Esophagus muscularis mucosa (tissue), 4 donors: ENCODE measurements at regions not wholly inside any gene's neighbourhood (a gene's known extent, or its start where the extent isn't known, plus 50 kb on each side); places are given as distances from the start of the nearest gene placed in this dataset.

Experiments
- DNase-seq: peaks from one replicate; pipeline ENCODE4 v3.0.0-alpha.2; 2017; ENCODE audit errors: extremely low spot score
- H3K27ac ChIP-seq, 4 donors: fragments of 200-600 bp; sonication (generic); replicated peaks in 1 of 4; 1 replicate in 3 of 4; 2 replicates in 1 of 4; pipeline ENCODE4 v1.5.1; 2016 to 2019; ENCODE audit warnings: mild to moderate bottlenecking in 1 of 4
- H3K27me3 ChIP-seq, 4 donors: fragments of 200-600 bp; sonication (generic); one replicate each; pipeline versions ENCODE4 v1.5.1 to v1.6.0; 2016 to 2019
- H3K36me3 ChIP-seq, 4 donors: fragments of 200-600 bp; sonication (generic); one replicate each; pipeline ENCODE4 v1.5.1; 2016 to 2019
- H3K4me1 ChIP-seq, 4 donors: fragments of 200-600 bp; sonication (generic); one replicate each; pipeline ENCODE4 v1.5.1; 2016 to 2019
- H3K4me3 ChIP-seq, 4 donors: fragments of 200-600 bp; sonication (generic); 1 replicate in 2 of 4; 2 replicates in 2 of 4; pipeline ENCODE4 v1.5.1; 2016 to 2019; ENCODE audit warnings: mild to moderate bottlenecking in 4 of 4, moderate library complexity in 1 of 4
- H3K9me3 ChIP-seq, 4 donors: fragments of 200-600 bp; sonication (generic); 1 replicate in 3 of 4; 2 replicates in 1 of 4; pipeline ENCODE4 v1.5.1; 2016 to 2019
- CTCF ChIP-seq, 3 experiments: fragments of 200-600 bp in 2 of 3; fragments of 450-650 bp in 1 of 3; sonication (generic) in 2 of 3; IDR thresholded peaks; one replicate each; pipeline ENCODE4 v1.5.1; 2017 to 2019; ENCODE audit warnings: antibody characterized with exemption in 3 of 3, mild to moderate bottlenecking in 2 of 3, moderate library complexity in 1 of 3
- EP300 ChIP-seq: sonication (generic); formaldehyde crosslinking; IDR thresholded peaks from one replicate; pipeline ENCODE4 v1.6.1; 2017; ENCODE audit warnings: antibody characterized with exemption
- POLR2A ChIP-seq: fragments of 450-650 bp; IDR thresholded peaks from one replicate; pipeline ENCODE4 v1.6.1; 2017; ENCODE audit warnings: antibody characterized with exemption, moderate library complexity, mild to moderate bottlenecking, low read depth
- POLR2AphosphoS5 ChIP-seq, 2 donors: sonication (generic); formaldehyde crosslinking; IDR thresholded peaks; one replicate each; pipeline ENCODE4 v1.6.1; 2017; ENCODE audit warnings: antibody characterized with exemption in 2 of 2
- WGBS: methylation state at CpG from one replicate; pipeline ENCODE4 v1.1.5; 2018; 5-methylcytosine and 5-hydroxymethylcytosine counted together
- intact Hi-C: fragments of 100-400 bp; cut with DNase I; formaldehyde crosslinking; loops from one replicate; pipeline ENCODE4 v1.15.1; 2023

- Histone ChIP-seq H3K4me1 (no peaks in the 10 kb centered on the region), H3K9me3 (peaks cover 0 to 16% (median 14%) of the 10 kb centered on the region in 4 donors), H3K4me3 (no peak overlapping the region), H3K27ac (no peak overlapping the region), H3K36me3 (no peaks in the 10 kb centered on the region), H3K27me3 (no peaks in the 10 kb centered on the region)
- no peak for TF ChIP-seq POLR2A
- no peak for TF ChIP-seq POLR2AphosphoS5 (IDR thresholded peaks at IDR 0.05)
- no peak for TF ChIP-seq EP300
- no peak for TF ChIP-seq CTCF (IDR thresholded peaks at IDR 0.05)
- intact Hi-C loops, result no loop called here
- no peak for DNase-seq
These were observed 242.6 kb downstream of the ANKRD50 start for GRCh38 chr4:124469981-124470380.

GRCh38 chr4:124478470-124478869 is 234.1 kb downstream of the ANKRD50 start:
- Histone ChIP-seq H3K4me3 (no peak overlapping the region), H3K9me3 (peaks cover 0 to 1% (median under 1%) of the 10 kb centered on the region in 4 donors), H3K4me1 (no peaks in the 10 kb centered on the region), H3K27me3 (no peaks in the 10 kb centered on the region), H3K36me3 (no peaks in the 10 kb centered on the region), H3K27ac (no peak overlapping the region)
- 63% methylated on average over 1 of the region's 1 CpG for WGBS
- TF ChIP-seq CTCF (IDR thresholded peaks at IDR 0.05) (no peak), EP300 (no peak), POLR2AphosphoS5 (IDR thresholded peaks at IDR 0.05) (no peak), POLR2A (no peak)
- intact Hi-C loops, result no loop called here
- DNase-seq, result no peak

DNA sequence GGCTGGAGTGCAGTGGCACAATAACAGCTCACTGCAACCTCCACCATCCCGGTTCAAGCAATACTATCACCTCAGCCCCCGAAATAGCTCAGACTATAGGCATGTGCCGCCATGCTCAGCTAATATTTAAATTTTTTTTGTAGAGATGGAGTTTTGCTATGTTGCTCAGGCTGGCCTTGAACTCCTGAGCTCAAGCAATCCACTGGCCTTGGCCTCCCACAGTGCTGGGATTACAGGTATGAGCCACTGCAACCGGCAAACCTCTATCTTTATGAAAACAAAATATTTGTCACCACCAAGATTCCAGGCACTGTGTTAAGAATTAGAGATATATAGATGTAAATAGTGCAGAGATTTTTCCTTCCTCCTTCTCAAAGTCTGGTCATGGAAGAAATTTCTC is 232.5 kb downstream of the ANKRD50 start:
- H3K4me3 ChIP-seq, result no peak overlapping the region
- TF ChIP-seq POLR2AphosphoS5 (IDR thresholded peaks at IDR 0.05) (no peak), CTCF (IDR thresholded peaks at IDR 0.05) (no peak), EP300 (no peak)
- intact Hi-C loops, result no loop called here
- no peak for DNase-seq
- no peaks in the 10 kb centered on the region for H3K4me1 ChIP-seq
- H3K27me3 ChIP-seq, result no peaks in the 10 kb centered on the region
- WGBS, result 92% methylated on average over 4 of the region's 4 CpGs
- no peaks in the 10 kb centered on the region for H3K36me3 ChIP-seq
- no peak overlapping the region for H3K27ac ChIP-seq
- H3K9me3 ChIP-seq, result no peaks in the 10 kb centered on the region

GRCh38 chr4:124481123-124481522 is 231.4 kb downstream of the ANKRD50 start:
- intact Hi-C loops, result no loop called here
- 93% methylated on average over 3 of the region's 3 CpGs for WGBS

More at GRCh38 chr4:124481123-124481522, 231.4 kb downstream of the ANKRD50 start:
- no peak for DNase-seq
- no peak overlapping the region for H3K4me3 ChIP-seq
- no peak overlapping the region for H3K27ac ChIP-seq
- no peaks in the 10 kb centered on the region for H3K9me3 ChIP-seq
- no peak for TF ChIP-seq EP300
- no peak for TF ChIP-seq POLR2A
- TF ChIP-seq POLR2AphosphoS5 (IDR thresholded peaks at IDR 0.05), result no peak
- no peak for TF ChIP-seq CTCF (IDR thresholded peaks at IDR 0.05)
- no peaks in the 10 kb centered on the region for H3K36me3 ChIP-seq
- H3K4me1 ChIP-seq, result no peaks in the 10 kb centered on the region
- no peaks in the 10 kb centered on the region for H3K27me3 ChIP-seq
